Type B pancreatic cell (in vitro differentiated cells): ENCODE measurements at regions not wholly inside any gene's neighbourhood (a gene's known extent, or its start where the extent isn't known, plus 50 kb on each side); places are given as distances from the start of the nearest gene placed in this dataset.

Source experiments
- DNase-seq: peaks from one replicate; pipeline ENCODE4 v3.0.0; 2021; ENCODE audit warnings: mixed read lengths; ENCODE audit not compliant: unreplicated experiment; ENCODE audit errors: extremely low spot score
- H3K27ac Mint-ChIP-seq: 2 replicates; pipeline ENCODE4 v1.8.0; 2021; ENCODE audit warnings: mild to moderate bottlenecking, mixed read lengths
- H3K27me3 Mint-ChIP-seq: 2 replicates; pipeline ENCODE4 v1.8.0; 2021; ENCODE audit warnings: mixed read lengths
- H3K36me3 Mint-ChIP-seq: 2 replicates; pipeline ENCODE4 v1.8.0; 2021; ENCODE audit warnings: mixed read lengths
- H3K4me1 Mint-ChIP-seq: one replicate; pipeline ENCODE4 v1.8.0; 2021; ENCODE audit warnings: mixed read lengths; ENCODE audit not compliant: unreplicated experiment
- H3K4me3 Mint-ChIP-seq: 2 replicates; pipeline ENCODE4 v1.8.0; 2021; ENCODE audit warnings: mild to moderate bottlenecking, mixed read lengths
- H3K9me3 Mint-ChIP-seq: 2 replicates; pipeline ENCODE4 v1.8.0; 2021; ENCODE audit warnings: mixed read lengths
- CTCF ChIP-seq: fragments of 200-600 bp; sonication (generic); conservative IDR thresholded peaks from 2 replicates; pipeline ENCODE4 v1.5.0; 2021; ENCODE audit warnings: antibody characterized with exemption, mild to moderate bottlenecking

GRCh38 chr21:43347461-43348169 is 79.3 kb downstream of the SIK1 start:
- TF ChIP-seq CTCF = no peak
- Mint-ChIP-seq H3K4me3 (no peak overlapping the region), H3K4me1 (peaks cover 25% of the 10 kb centered on the region), H3K36me3 (no peaks in the 10 kb centered on the region), H3K27me3 (no peaks in the 10 kb centered on the region), H3K9me3 (no peaks in the 10 kb centered on the region), H3K27ac (no peak overlapping the region)
- no peak for DNase-seq

GRCh38 chr21:43346551-43346950 is 80.4 kb downstream of the SIK1 start:
- TF ChIP-seq CTCF = no peak
- Mint-ChIP-seq H3K36me3 (no peaks in the 10 kb centered on the region), H3K4me1 (peaks cover 15% of the 10 kb centered on the region), H3K27ac (no peak overlapping the region), H3K9me3 (no peaks in the 10 kb centered on the region), H3K27me3 (no peaks in the 10 kb centered on the region), H3K4me3 (no peak overlapping the region)
- DNase-seq = no peak

GRCh38 chr21:43345746-43346409 is 81.1 kb downstream of the SIK1 start:
- no peaks in the 10 kb centered on the region for H3K27me3 Mint-ChIP-seq
- no peak for TF ChIP-seq CTCF
- H3K36me3 Mint-ChIP-seq = no peaks in the 10 kb centered on the region
- H3K4me3 Mint-ChIP-seq = no peak overlapping the region
- no peaks in the 10 kb centered on the region for H3K9me3 Mint-ChIP-seq
- H3K27ac Mint-ChIP-seq = no peak overlapping the region
- peaks cover 12% of the 10 kb centered on the region for H3K4me1 Mint-ChIP-seq
- DNase-seq = no peak

GRCh38 chr21:43345046-43345745 is 81.7 kb downstream of the SIK1 start:
- Mint-ChIP-seq H3K36me3 (no peaks in the 10 kb centered on the region), H3K9me3 (no peaks in the 10 kb centered on the region), H3K4me3 (no peak overlapping the region), H3K4me1 (peaks cover 12% of the 10 kb centered on the region), H3K27me3 (no peaks in the 10 kb centered on the region), H3K27ac (peak overlapping the region; percentile 58)
- no peak for TF ChIP-seq CTCF
- no peak for DNase-seq

- Mint-ChIP-seq H3K4me1 (peaks cover 12% of the 10 kb centered on the region), H3K9me3 (no peaks in the 10 kb centered on the region), H3K27me3 (no peaks in the 10 kb centered on the region), H3K4me3 (no peak overlapping the region), H3K27ac (peak overlapping the region; percentile 66), H3K36me3 (no peaks in the 10 kb centered on the region)
- no peak for TF ChIP-seq CTCF
- no peak for DNase-seq
Measured at GRCh38 chr21:43343992-43344886, 82.7 kb downstream of the SIK1 start.
